H1 (cell line): ENCODE measurements at regions not wholly inside any gene's neighbourhood (a gene's known extent, or its start where the extent isn't known, plus 50 kb on each side); places are given as distances from the start of the nearest gene placed in this dataset.

ENCODE experiments used
- CTCF ChIA-PET: fragments of 300-600 bp; sonication (Branson Sonifier 250); formaldehyde crosslinking; loops from one replicate; lab custom pipeline; 2021; ENCODE audit not compliant: partially characterized antibody; lab: Charles Lee
- POLR2A ChIA-PET: fragments of 300-600 bp; sonication (Branson Sonifier 250); formaldehyde crosslinking; loops from one replicate; lab custom pipeline; 2021; ENCODE audit warnings: inconsistent platforms; ENCODE audit not compliant: partially characterized antibody; lab: Charles Lee
- DNase-seq, 2 experiments: peaks; one replicate each; pipeline versions ENCODE4 v3.0.0 to v3.0.0-alpha.2; 2010 to 2022; ENCODE audit warnings: low spot score in 2 of 2, low read depth in 1 of 2, mixed read lengths in 1 of 2
- FAIRE-seq: peaks from 2 replicates; lab custom pipeline; 2011; peaks lifted over from hg19 to GRCh38; lab: Jason Lieb, UNC
- H2AFZ ChIP-seq: 2 replicates; pipeline ENCODE4 v1.8.1; 2012; ENCODE audit warnings: low read length, inconsistent platforms
- H2AK5ac ChIP-seq: 2 replicates; pipeline ENCODE4 v1.6.1; 2013; ENCODE audit warnings: low read depth, low read length
- H2BK120ac ChIP-seq: replicated peaks from 2 replicates; pipeline ENCODE3; 2013; ENCODE audit warnings: low read depth, low read length, inconsistent platforms
- H2BK12ac ChIP-seq: 2 replicates; pipeline ENCODE4 v1.6.1; 2013; ENCODE audit warnings: low read depth, low read length
- H2BK15ac ChIP-seq: 2 replicates; pipeline ENCODE4 v1.6.1; 2013; ENCODE audit warnings: low read length
- H2BK20ac ChIP-seq: 2 replicates; pipeline ENCODE4 v1.6.1; 2013; ENCODE audit warnings: low read length
- H2BK5ac ChIP-seq: 2 replicates; pipeline ENCODE4 v1.6.1; 2013; ENCODE audit warnings: low read depth, low read length
- H3K14ac ChIP-seq: 2 replicates; pipeline ENCODE4 v1.6.1; 2013; ENCODE audit warnings: inconsistent platforms; ENCODE audit not compliant: insufficient read length
- H3K18ac ChIP-seq: 2 replicates; pipeline ENCODE4 v1.6.1; 2013; ENCODE audit warnings: low read length; ENCODE audit errors: extremely low read depth
- H3K23ac ChIP-seq: 2 replicates; pipeline ENCODE4 v1.6.1; 2013; ENCODE audit warnings: inconsistent platforms; ENCODE audit not compliant: insufficient read length
- H3K23me2 ChIP-seq: 2 replicates; pipeline ENCODE4 v1.6.1; 2013; ENCODE audit warnings: low read depth, low read length
- H3K27ac ChIP-seq: 2 replicates; pipeline ENCODE4 v1.6.1; 2011; ENCODE audit warnings: low read depth, low read length, inconsistent platforms
- H3K27me3 ChIP-seq, 4 experiments: replicated peaks in 1 of 4; 1 replicate in 1 of 4; 2 replicates in 3 of 4; pipeline versions ENCODE4 v1.6.1 to v1.8.1; 2011 to 2013; ENCODE audit warnings: low read length in 3 of 4, mild to moderate bottlenecking in 3 of 4, inconsistent platforms in 2 of 4, mixed read lengths in 2 of 4, moderate library complexity in 1 of 4; ENCODE audit not compliant: control insufficient read depth in 3 of 4, insufficient read depth in 3 of 4; ENCODE audit errors: extremely low read depth in 1 of 4
- H3K36me3 ChIP-seq, 4 experiments: 2 replicates each; pipeline versions ENCODE4 v1.6.1 to v1.8.1; 2011 to 2013; ENCODE audit warnings: mild to moderate bottlenecking in 4 of 4, low read length in 3 of 4, moderate library complexity in 2 of 4, control low read depth in 1 of 4, inconsistent platforms in 1 of 4; ENCODE audit not compliant: insufficient read depth in 4 of 4, control insufficient read depth in 2 of 4
- H3K4ac ChIP-seq: replicated peaks from 2 replicates; pipeline ENCODE3; 2013; ENCODE audit warnings: low read length, low read depth, mixed read lengths, inconsistent platforms; ENCODE audit not compliant: insufficient read length
- H3K4me1 ChIP-seq, 4 experiments: replicated peaks in 1 of 4; 1 replicate in 1 of 4; 2 replicates in 3 of 4; pipeline versions ENCODE4 v1.6.1 to v1.8.1; 2011 to 2013; ENCODE audit warnings: low read length in 3 of 4, inconsistent platforms in 2 of 4, mixed read lengths in 1 of 4; ENCODE audit not compliant: insufficient read depth in 4 of 4, control insufficient read depth in 3 of 4
- H3K4me2 ChIP-seq, 2 experiments: 2 replicates each; pipeline versions ENCODE4 v1.6.1 to v1.8.1; 2011 to 2013; ENCODE audit warnings: low read depth in 2 of 2, low read length in 2 of 2, control low read depth in 1 of 2, inconsistent platforms in 1 of 2, mild to moderate bottlenecking in 1 of 2; ENCODE audit not compliant: insufficient read depth in 1 of 2
- H3K4me3 ChIP-seq, 4 experiments: fragments of 200-600, 300-600 bp in 1 of 4; sonication (generic), shearing (Covaris generic), sonication (Bioruptor Twin) in 1 of 4; 2 replicates each; pipeline versions ENCODE4 v1.5.1 to v1.8.1; 2011 to 2016; ENCODE audit warnings: low read length in 4 of 4, low read depth in 3 of 4, control low read depth in 2 of 4, inconsistent platforms in 2 of 4, mild to moderate bottlenecking in 2 of 4, mixed read lengths in 1 of 4, moderate library complexity in 1 of 4; ENCODE audit not compliant: insufficient read depth in 2 of 4; ENCODE audit errors: extremely low read depth in 1 of 4
- H3K56ac ChIP-seq: replicated peaks from 2 replicates; pipeline ENCODE3; 2013; ENCODE audit warnings: low read depth, mild to moderate bottlenecking, mixed read lengths, low read length, inconsistent platforms; ENCODE audit not compliant: insufficient read length
- H3K79me1 ChIP-seq: 2 replicates; pipeline ENCODE4 v1.6.1; 2013; ENCODE audit warnings: low read depth, low read length, control low read depth
- H3K79me2 ChIP-seq, 2 experiments: 2 replicates each; pipeline versions ENCODE4 v1.6.1 to v1.8.1; 2012 to 2013; ENCODE audit warnings: low read length in 2 of 2, mild to moderate bottlenecking in 2 of 2, inconsistent platforms in 1 of 2; ENCODE audit not compliant: insufficient read depth in 2 of 2, control insufficient read depth in 1 of 2
- H3K9ac ChIP-seq, 4 experiments: replicated peaks in 1 of 4; 1 replicate in 1 of 4; 2 replicates in 3 of 4; pipeline versions ENCODE4 v1.6.1 to v1.8.1; 2011 to 2013; ENCODE audit warnings: low read depth in 3 of 4, low read length in 3 of 4, control low read depth in 2 of 4, mild to moderate bottlenecking in 2 of 4, moderate library complexity in 2 of 4, inconsistent platforms in 1 of 4; ENCODE audit errors: extremely low read depth in 1 of 4
- H3K9me3 ChIP-seq, 2 experiments: 2 replicates each; pipeline versions ENCODE4 v1.6.1 to v1.8.1; 2012 to 2013; ENCODE audit warnings: mild to moderate bottlenecking in 2 of 2, moderate library complexity in 2 of 2, control low read depth in 1 of 2, inconsistent platforms in 1 of 2, low read depth in 1 of 2, low read length in 1 of 2, mixed read lengths in 1 of 2; ENCODE audit not compliant: insufficient read depth in 2 of 2
- H4K20me1 ChIP-seq, 2 experiments: replicated peaks in 1 of 2; 2 replicates each; pipeline versions ENCODE3 to v1.8.1; 2011 to 2013; ENCODE audit warnings: inconsistent platforms in 2 of 2, low read length in 2 of 2, mild to moderate bottlenecking in 1 of 2; ENCODE audit not compliant: insufficient read depth in 2 of 2, control insufficient read depth in 1 of 2
- H4K5ac ChIP-seq: 2 replicates; pipeline ENCODE4 v1.6.1; 2013; ENCODE audit warnings: low read length, low read depth, mixed read lengths, inconsistent platforms; ENCODE audit not compliant: insufficient read length
- H4K8ac ChIP-seq: 2 replicates; pipeline ENCODE4 v1.8.0; 2013; ENCODE audit warnings: mild to moderate bottlenecking, moderate library complexity, low read length, inconsistent platforms; ENCODE audit not compliant: insufficient read depth; ENCODE audit errors: extremely low read depth
- H4K91ac ChIP-seq: replicated peaks from 2 replicates; pipeline ENCODE3; 2013; ENCODE audit warnings: low read length, mixed read lengths, inconsistent platforms; ENCODE audit not compliant: insufficient read length
- CHD1 ChIP-seq: IDR thresholded peaks from 2 replicates; pipeline ENCODE4 v1.6.1; 2012; ENCODE audit warnings: low read depth, low read length, improper control_type of control experiment
- CREB1 ChIP-seq: IDR thresholded peaks from 2 replicates; pipeline ENCODE4 v1.6.1; 2012; ENCODE audit warnings: inconsistent platforms
- RBBP5 ChIP-seq: IDR thresholded peaks from 2 replicates; pipeline ENCODE4 v1.7.1; 2012; ENCODE audit warnings: low read depth, mild to moderate bottlenecking, inconsistent platforms, low read length, moderate library complexity, borderline replicate concordance
- WGBS, 2 experiments: shearing (Covaris generic) in 1 of 2; methylation state at CpG; one replicate each; pipeline versions ENCODE4 v1.1.6 to v1.1.7; 2013 to 2015; ENCODE audit warnings: low lambda C conversion rate in 2 of 2, mixed read lengths in 2 of 2, inconsistent platforms in 1 of 2, low coverage in 1 of 2, missing lambda C conversion rate in 1 of 2; ENCODE audit not compliant: insufficient replicate concordance in 2 of 2, insufficient coverage in 1 of 2, insufficient read length in 1 of 2; ENCODE audit errors: extremely low coverage in 1 of 2, missing lambda C conversion rate in 1 of 2; 5-methylcytosine and 5-hydroxymethylcytosine counted together

- H2BK20ac ChIP-seq, result 0 out of 2 replicates have a peak overlapping the region, but pooled peaks have one; percentile 52
- H3K18ac ChIP-seq, result peak overlapping the region; percentile 10; the same call in 1 of the 2 replicates
- no peaks in the 10 kb centered on the region for H3K23me2 ChIP-seq
- H3K4me3 ChIP-seq, result no peak overlapping the region
- H3K4ac ChIP-seq, result no peak overlapping the region
- no peaks in the 10 kb centered on the region for H4K20me1 ChIP-seq
- H3K27me3 ChIP-seq, result no peaks in the 10 kb centered on the region
- no peak overlapping the region for H4K91ac ChIP-seq
- no peak overlapping the region; a peak in 1 of 4 replicates for H3K4me2 ChIP-seq
- H3K79me2 ChIP-seq, result no peaks in the 10 kb centered on the region
- H2AFZ ChIP-seq, result no peak overlapping the region
- no peak overlapping the region for H4K5ac ChIP-seq
- peak overlapping the region; percentile 93; the same call in 1 of the 2 replicates for H2BK12ac ChIP-seq
- no peak overlapping the region for H2BK120ac ChIP-seq
- no peak overlapping the region for H3K23ac ChIP-seq
- 92% methylated on average over 5 of the region's 5 CpGs; no CpG with 5 or more reads in 1 of the 2 experiments for WGBS, 2 experiments
- no peak overlapping the region for H4K8ac ChIP-seq
- H3K9ac ChIP-seq, result no peak overlapping the region
- no peaks in the 10 kb centered on the region for H3K79me1 ChIP-seq
- H3K9me3 ChIP-seq, result peaks cover 0 to 7% of the 10 kb centered on the region in 2 experiments; a peak in 1 of 4 replicates
- no peak overlapping the region for H2BK5ac ChIP-seq
- no peak for DNase-seq
- H3K14ac ChIP-seq, result no peak overlapping the region
- H3K4me1 ChIP-seq, result peaks cover 0 to 22% (median 8%) of the 10 kb centered on the region in 4 experiments; a peak in 4 of 7 replicates
- H3K56ac ChIP-seq, result no peak overlapping the region
- peaks cover 0 to 3% (median 0%) of the 10 kb centered on the region in 4 experiments; a peak in 1 of 8 replicates for H3K36me3 ChIP-seq
- TF ChIP-seq RBBP5 (no peak), CHD1 (no peak), CREB1 (no peak)
- H2AK5ac ChIP-seq, result no peak overlapping the region
- no peak overlapping the region for H2BK15ac ChIP-seq
- POLR2A ChIA-PET, result no interaction called here
- FAIRE-seq, result no peak
- no peak overlapping the region for H3K27ac ChIP-seq
- CTCF ChIA-PET, result interaction anchor here (0.6 to 1.7 kb wide), 3 partner anchors 15 to 287 kb away, joined by 3 to 4 read pairs (median 4); no protein-coding TSS in a partner anchor
Measured at GRCh38 chr13:94946039-94946438, 233.7 kb upstream of the SOX21 start.
